ENCODE measurements at regions not wholly inside any gene's neighbourhood (a gene's known extent, or its start where the extent isn't known, plus 50 kb on each side); places are given as distances from the start of the nearest gene placed in this dataset.

DNA sequence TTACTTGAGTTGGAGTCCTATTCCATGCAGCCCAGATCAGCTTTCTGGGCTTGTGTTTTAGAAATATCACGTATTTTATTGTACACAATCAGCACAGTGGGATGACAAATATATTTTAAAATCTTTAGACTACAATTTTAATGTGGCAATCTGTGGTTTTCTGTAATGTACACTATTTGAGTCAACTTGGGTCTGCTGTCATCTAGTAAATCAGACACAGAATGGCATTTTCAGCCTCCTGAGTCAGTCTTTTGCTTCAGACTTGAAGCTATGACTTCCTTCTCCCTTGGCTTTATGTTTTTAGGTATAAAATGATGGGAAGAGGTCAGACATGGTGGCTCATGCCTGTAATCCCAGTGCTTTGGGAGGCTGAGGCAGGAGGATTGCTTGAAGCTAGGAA lies 232.1 kb downstream of the NECTIN3 start:
- H3K27ac ChIP-seq (ENCODE audit: low read depth in 2 of 2, low read length in 2 of 2): no peak overlapping the region
- H3K36me3 ChIP-seq (ENCODE audit: control insufficient read depth in 2 of 2, insufficient read depth in 2 of 2, low read length in 2 of 2): no peaks in the 10 kb centered on the region
- no peak overlapping the region for H3K9ac ChIP-seq (ENCODE audit: low read depth in 1 of 2, low read length in 2 of 2)
- no peaks in the 10 kb centered on the region for H3K4me1 ChIP-seq (ENCODE audit: control insufficient read depth in 2 of 2, insufficient read depth in 2 of 2, low read length in 2 of 2)
- no peaks in the 10 kb centered on the region for H3K9me3 ChIP-seq (ENCODE audit: control insufficient read depth in 2 of 2, low read length in 2 of 2)
- H3K27me3 ChIP-seq (ENCODE audit: control insufficient read depth in 2 of 2, insufficient read depth in 2 of 2, low read length in 2 of 2): no peaks in the 10 kb centered on the region
- H3K4me3 ChIP-seq (ENCODE audit: low read length in 2 of 2): no peak overlapping the region

- H3K36me3 ChIP-seq (ENCODE audit: control insufficient read depth in 2 of 2, insufficient read depth in 2 of 2, low read length in 2 of 2): no peaks in the 10 kb centered on the region
- no peak overlapping the region for H3K4me3 ChIP-seq (ENCODE audit: low read length in 2 of 2)
- H3K27me3 ChIP-seq (ENCODE audit: control insufficient read depth in 2 of 2, insufficient read depth in 2 of 2, low read length in 2 of 2): no peaks in the 10 kb centered on the region
- H3K9ac ChIP-seq (ENCODE audit: low read depth in 1 of 2, low read length in 2 of 2): no peak overlapping the region
- H3K9me3 ChIP-seq (ENCODE audit: control insufficient read depth in 2 of 2, low read length in 2 of 2): no peaks in the 10 kb centered on the region
- H3K27ac ChIP-seq (ENCODE audit: low read depth in 2 of 2, low read length in 2 of 2): no peak overlapping the region
- H3K4me1 ChIP-seq (ENCODE audit: control insufficient read depth in 2 of 2, insufficient read depth in 2 of 2, low read length in 2 of 2): peaks cover 0 to 2% of the 10 kb centered on the region in 2 donors
These were observed 234.3 kb upstream of the CD96 start for GRCh38 chr3:111307676-111308075.

DNA sequence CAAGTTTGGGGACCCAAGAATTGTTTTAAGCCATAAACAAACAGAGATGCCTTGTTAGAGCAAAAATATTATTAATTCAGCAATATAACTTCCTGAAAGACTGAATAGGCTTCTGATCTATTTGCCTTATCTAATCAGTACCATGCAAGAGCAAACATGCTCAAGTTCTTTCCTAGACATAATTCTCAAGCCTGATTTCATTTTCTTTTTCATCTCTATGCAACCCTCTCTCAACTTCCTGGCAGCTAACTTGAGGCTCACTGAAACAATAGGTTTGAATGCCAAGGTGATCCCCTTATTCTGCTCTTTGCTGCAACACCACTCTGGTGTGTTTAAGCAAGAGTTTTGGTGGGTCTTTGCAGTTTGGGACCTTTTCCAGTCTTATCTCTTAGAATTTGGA lies 230.9 kb upstream of the CD96 start:
- Histone ChIP-seq H3K4me1 (ENCODE audit: control insufficient read depth in 2 of 2, insufficient read depth in 2 of 2, low read length in 2 of 2) (peaks cover 0 to 5% of the 10 kb centered on the region in 2 donors), H3K4me3 (ENCODE audit: low read length in 2 of 2) (no peak overlapping the region), H3K9me3 (ENCODE audit: control insufficient read depth in 2 of 2, low read length in 2 of 2) (no peaks in the 10 kb centered on the region), H3K9ac (ENCODE audit: low read depth in 1 of 2, low read length in 2 of 2) (no peak overlapping the region), H3K36me3 (ENCODE audit: control insufficient read depth in 2 of 2, insufficient read depth in 2 of 2, low read length in 2 of 2) (no peaks in the 10 kb centered on the region), H3K27me3 (ENCODE audit: control insufficient read depth in 2 of 2, insufficient read depth in 2 of 2, low read length in 2 of 2) (no peaks in the 10 kb centered on the region), H3K27ac (ENCODE audit: low read depth in 2 of 2, low read length in 2 of 2) (no peak overlapping the region)

GRCh38 chr3:111311709-111312235 lies 230.2 kb upstream of the CD96 start:
- Histone ChIP-seq H3K4me3 (ENCODE audit: low read length in 2 of 2) (no peak overlapping the region), H3K9me3 (ENCODE audit: control insufficient read depth in 2 of 2, low read length in 2 of 2) (no peaks in the 10 kb centered on the region), H3K27me3 (ENCODE audit: control insufficient read depth in 2 of 2, insufficient read depth in 2 of 2, low read length in 2 of 2) (no peaks in the 10 kb centered on the region), H3K4me1 (ENCODE audit: control insufficient read depth in 2 of 2, insufficient read depth in 2 of 2, low read length in 2 of 2) (peaks cover 0 to 5% of the 10 kb centered on the region in 2 donors), H3K36me3 (ENCODE audit: control insufficient read depth in 2 of 2, insufficient read depth in 2 of 2, low read length in 2 of 2) (no peaks in the 10 kb centered on the region), H3K9ac (ENCODE audit: low read depth in 1 of 2, low read length in 2 of 2) (no peak overlapping the region), H3K27ac (ENCODE audit: low read depth in 2 of 2, low read length in 2 of 2) (no peak overlapping the region)

DNA sequence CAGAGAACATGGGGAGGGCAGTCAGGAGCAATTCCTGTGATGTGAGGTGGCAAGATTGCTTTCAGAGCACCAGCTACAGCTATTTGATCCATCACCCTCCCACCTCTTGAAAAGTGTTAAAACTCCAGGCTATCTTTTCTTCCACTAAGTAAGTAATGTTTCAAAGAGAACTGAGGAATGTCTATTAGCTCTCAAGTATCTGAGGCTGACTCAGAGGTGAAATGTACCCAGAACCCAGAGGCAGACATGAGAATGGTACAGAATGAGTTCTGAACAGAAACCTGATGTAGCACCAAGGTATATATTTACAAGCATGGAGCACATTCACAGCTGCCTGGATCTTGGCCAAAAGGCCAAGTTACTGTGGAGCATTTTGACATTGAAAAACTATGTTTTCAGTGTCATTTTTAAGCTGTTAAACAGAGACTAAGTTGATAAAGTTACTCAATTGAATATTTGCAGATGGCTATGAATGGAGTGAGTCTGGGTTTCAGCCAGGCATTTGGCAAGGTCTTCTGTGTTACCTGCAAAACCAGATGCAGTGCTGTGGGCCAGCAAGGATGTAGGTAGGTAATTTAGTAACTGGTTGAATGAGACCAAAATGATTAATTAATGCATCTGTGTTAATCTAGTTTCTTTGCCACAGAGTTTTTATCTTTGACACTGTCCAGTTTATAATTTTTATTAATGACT lies 227.7 kb upstream of the CD96 start:
- no peaks in the 10 kb centered on the region for H3K9me3 ChIP-seq (ENCODE audit: control insufficient read depth in 2 of 2, low read length in 2 of 2)
- no peaks in the 10 kb centered on the region for H3K27me3 ChIP-seq (ENCODE audit: control insufficient read depth in 2 of 2, insufficient read depth in 2 of 2, low read length in 2 of 2)
- no peaks in the 10 kb centered on the region for H3K36me3 ChIP-seq (ENCODE audit: control insufficient read depth in 2 of 2, insufficient read depth in 2 of 2, low read length in 2 of 2)
- H3K27ac ChIP-seq (ENCODE audit: low read depth in 2 of 2, low read length in 2 of 2): no peak overlapping the region
- peaks cover 0 to 5% of the 10 kb centered on the region in 2 donors for H3K4me1 ChIP-seq (ENCODE audit: control insufficient read depth in 2 of 2, insufficient read depth in 2 of 2, low read length in 2 of 2)
- no peak overlapping the region for H3K4me3 ChIP-seq (ENCODE audit: low read length in 2 of 2)
- H3K9ac ChIP-seq (ENCODE audit: low read depth in 1 of 2, low read length in 2 of 2): no peak overlapping the region

GRCh38 chr3:111314898-111315297 lies 227.1 kb upstream of the CD96 start:
- no peaks in the 10 kb centered on the region for H3K36me3 ChIP-seq (ENCODE audit: control insufficient read depth in 2 of 2, insufficient read depth in 2 of 2, low read length in 2 of 2)
- no peak overlapping the region for H3K27ac ChIP-seq (ENCODE audit: low read depth in 2 of 2, low read length in 2 of 2)
- no peaks in the 10 kb centered on the region for H3K27me3 ChIP-seq (ENCODE audit: control insufficient read depth in 2 of 2, insufficient read depth in 2 of 2, low read length in 2 of 2)
- H3K9ac ChIP-seq (ENCODE audit: low read depth in 1 of 2, low read length in 2 of 2): no peak overlapping the region
- H3K4me1 ChIP-seq (ENCODE audit: control insufficient read depth in 2 of 2, insufficient read depth in 2 of 2, low read length in 2 of 2): peaks cover 0 to 3% of the 10 kb centered on the region in 2 donors
- no peak overlapping the region for H3K4me3 ChIP-seq (ENCODE audit: low read length in 2 of 2)
- H3K9me3 ChIP-seq (ENCODE audit: control insufficient read depth in 2 of 2, low read length in 2 of 2): no peaks in the 10 kb centered on the region

- no peaks in the 10 kb centered on the region for H3K9me3 ChIP-seq (ENCODE audit: control insufficient read depth in 2 of 2, low read length in 2 of 2)
These were observed 225.9 kb upstream of the CD96 start for GRCh38 chr3:111315930-111316587.

DNA sequence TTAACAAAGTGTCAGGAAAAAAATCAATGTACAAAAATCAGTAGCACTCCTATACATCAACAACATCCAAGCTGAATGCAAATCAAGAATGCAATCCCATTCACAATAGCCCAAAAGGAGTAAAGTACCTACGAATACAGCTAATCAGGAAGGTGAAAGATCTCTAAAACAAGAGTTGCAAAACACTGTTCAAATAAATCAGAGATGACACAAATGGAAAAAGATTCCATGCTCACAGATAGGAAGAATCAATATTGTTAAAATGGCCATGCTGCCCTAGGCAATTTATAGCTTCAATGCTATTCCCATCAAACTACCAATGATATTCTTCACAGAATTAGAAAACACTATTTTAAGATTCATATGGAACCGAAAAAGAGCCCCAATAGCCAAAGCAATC lies 223.7 kb upstream of the CD96 start:
- no peak overlapping the region for H3K4me3 ChIP-seq (ENCODE audit: low read length in 2 of 2)
- H3K9me3 ChIP-seq (ENCODE audit: control insufficient read depth in 2 of 2, low read length in 2 of 2): no peaks in the 10 kb centered on the region
- H3K9ac ChIP-seq (ENCODE audit: low read depth in 1 of 2, low read length in 2 of 2): no peak overlapping the region
- peaks cover 0 to 6% of the 10 kb centered on the region in 2 donors for H3K4me1 ChIP-seq (ENCODE audit: control insufficient read depth in 2 of 2, insufficient read depth in 2 of 2, low read length in 2 of 2)
- no peaks in the 10 kb centered on the region for H3K27me3 ChIP-seq (ENCODE audit: control insufficient read depth in 2 of 2, insufficient read depth in 2 of 2, low read length in 2 of 2)
- H3K27ac ChIP-seq (ENCODE audit: low read depth in 2 of 2, low read length in 2 of 2): no peak overlapping the region
- H3K36me3 ChIP-seq (ENCODE audit: control insufficient read depth in 2 of 2, insufficient read depth in 2 of 2, low read length in 2 of 2): no peaks in the 10 kb centered on the region

More at GRCh38 chr3:111315930-111316587, 225.9 kb upstream of the CD96 start:
- Histone ChIP-seq H3K27ac (ENCODE audit: low read depth in 2 of 2, low read length in 2 of 2) (no peak overlapping the region), H3K4me1 (ENCODE audit: control insufficient read depth in 2 of 2, insufficient read depth in 2 of 2, low read length in 2 of 2) (peaks cover 0 to 3% of the 10 kb centered on the region in 2 donors), H3K36me3 (ENCODE audit: control insufficient read depth in 2 of 2, insufficient read depth in 2 of 2, low read length in 2 of 2) (no peaks in the 10 kb centered on the region), H3K4me3 (ENCODE audit: low read length in 2 of 2) (no peak overlapping the region), H3K27me3 (ENCODE audit: control insufficient read depth in 2 of 2, insufficient read depth in 2 of 2, low read length in 2 of 2) (no peaks in the 10 kb centered on the region), H3K9ac (ENCODE audit: low read depth in 1 of 2, low read length in 2 of 2) (no peak overlapping the region)

DNA sequence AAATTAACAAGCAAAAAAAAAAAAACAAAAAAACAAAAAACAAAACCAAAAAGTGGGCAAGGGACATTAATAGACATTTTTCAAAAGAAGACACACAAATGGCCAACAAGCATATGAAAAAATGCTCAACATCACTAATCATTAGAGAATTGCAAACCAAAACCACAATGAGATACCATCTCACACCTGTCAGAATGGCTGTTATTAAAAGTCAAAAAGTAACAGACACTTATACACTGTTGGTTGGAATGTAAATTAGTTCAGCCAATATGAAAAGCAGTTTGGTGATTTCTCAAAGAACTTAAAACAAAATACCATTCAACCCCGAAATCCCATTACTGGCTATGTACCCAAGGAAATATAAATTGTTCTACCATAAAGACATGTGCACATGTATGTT lies 222.4 kb upstream of the CD96 start:
- H3K36me3 ChIP-seq (ENCODE audit: control insufficient read depth in 2 of 2, insufficient read depth in 2 of 2, low read length in 2 of 2): no peaks in the 10 kb centered on the region
- no peaks in the 10 kb centered on the region for H3K27me3 ChIP-seq (ENCODE audit: control insufficient read depth in 2 of 2, insufficient read depth in 2 of 2, low read length in 2 of 2)
- no peaks in the 10 kb centered on the region for H3K9me3 ChIP-seq (ENCODE audit: control insufficient read depth in 2 of 2, low read length in 2 of 2)
- no peak overlapping the region for H3K4me3 ChIP-seq (ENCODE audit: low read length in 2 of 2)
- H3K9ac ChIP-seq (ENCODE audit: low read depth in 1 of 2, low read length in 2 of 2): no peak overlapping the region
- peaks cover 0 to 8% of the 10 kb centered on the region in 2 donors for H3K4me1 ChIP-seq (ENCODE audit: control insufficient read depth in 2 of 2, insufficient read depth in 2 of 2, low read length in 2 of 2)
- H3K27ac ChIP-seq (ENCODE audit: low read depth in 2 of 2, low read length in 2 of 2): no peak overlapping the region

DNA sequence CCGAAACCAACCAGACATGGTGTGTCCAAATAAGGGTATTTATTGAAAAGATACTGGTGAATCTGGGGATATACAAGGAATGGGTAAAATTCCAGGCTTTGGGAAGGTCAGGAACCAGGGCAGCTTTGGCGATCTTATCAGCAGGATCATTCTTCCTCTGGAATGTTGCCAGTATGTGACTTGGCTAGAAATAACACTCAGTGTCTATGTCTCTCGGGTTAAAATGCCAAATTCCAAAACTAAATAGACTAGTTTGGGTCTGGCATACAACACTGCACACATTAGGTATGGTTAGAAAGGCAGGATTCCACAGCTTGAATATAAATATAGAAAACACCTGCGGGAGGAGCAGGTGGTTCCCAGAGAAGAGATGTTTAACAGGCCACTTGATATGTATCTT lies 220.2 kb upstream of the CD96 start:
- Histone ChIP-seq H3K9me3 (ENCODE audit: control insufficient read depth in 2 of 2, low read length in 2 of 2) (no peaks in the 10 kb centered on the region), H3K36me3 (ENCODE audit: control insufficient read depth in 2 of 2, insufficient read depth in 2 of 2, low read length in 2 of 2) (no peaks in the 10 kb centered on the region), H3K4me1 (ENCODE audit: control insufficient read depth in 2 of 2, insufficient read depth in 2 of 2, low read length in 2 of 2) (peaks cover 0 to 4% of the 10 kb centered on the region in 2 donors), H3K4me3 (ENCODE audit: low read length in 2 of 2) (no peak overlapping the region), H3K27me3 (ENCODE audit: control insufficient read depth in 2 of 2, insufficient read depth in 2 of 2, low read length in 2 of 2) (no peaks in the 10 kb centered on the region), H3K27ac (ENCODE audit: low read depth in 2 of 2, low read length in 2 of 2) (no peak overlapping the region), H3K9ac (ENCODE audit: low read depth in 1 of 2, low read length in 2 of 2) (no peak overlapping the region)

All from mucosa of rectum (tissue), 2 donors.